ENCODE measurements at regions not wholly inside any gene's neighbourhood (a gene's known extent, or its start where the extent isn't known, plus 50 kb on each side); places are given as distances from the start of the nearest gene placed in this dataset.

GRCh38 chr7:94336009-94336408, 58.7 kb upstream of the COL1A2 start:
- no peak overlapping the region for H3K4me3 ChIP-seq
- no peak overlapping the region for H3K4me2 ChIP-seq
- H3K27me3 ChIP-seq, result no peaks in the 10 kb centered on the region
- no peak overlapping the region for H3K27ac ChIP-seq
- H3K9ac ChIP-seq, result no peak overlapping the region
- H3K36me3 ChIP-seq, result no peaks in the 10 kb centered on the region
- TF ChIP-seq Cebpa-rat (IDR thresholded peaks at IDR 0.05), result no peak
- no peaks in the 10 kb centered on the region for H3K9me3 ChIP-seq
- no peaks in the 10 kb centered on the region for H4K20me1 ChIP-seq
- H3K4me1 ChIP-seq, result peaks cover 12% of the 10 kb centered on the region; the same call in 1 of the 2 replicates

DNA sequence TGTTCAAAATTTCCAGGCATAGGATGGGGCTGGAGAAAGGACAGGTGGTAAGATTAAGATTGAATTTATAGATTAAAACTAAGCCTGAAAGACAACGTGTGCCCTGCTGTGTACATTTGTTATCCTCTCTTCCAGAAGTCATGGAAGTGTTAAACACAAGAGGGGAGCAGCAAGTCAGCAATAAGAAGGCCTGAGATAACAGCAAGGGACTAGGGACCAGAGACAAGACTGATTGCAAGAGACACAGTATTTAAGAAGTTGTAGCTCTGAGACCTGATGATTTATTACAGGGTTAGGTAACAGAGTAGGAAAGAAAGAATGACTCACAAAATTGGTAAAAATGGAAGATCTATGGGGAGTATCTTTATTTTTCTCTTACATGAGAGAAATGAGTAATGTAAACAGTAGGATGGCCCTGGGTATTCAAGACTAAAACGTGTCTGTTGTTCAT, 55.7 kb upstream of the COL1A2 start:
- no peaks in the 10 kb centered on the region for H3K27me3 ChIP-seq
- no peaks in the 10 kb centered on the region for H3K36me3 ChIP-seq
- no peaks in the 10 kb centered on the region for H3K9me3 ChIP-seq
- TF ChIP-seq Cebpa-rat (IDR thresholded peaks at IDR 0.05), result no peak
- H3K9ac ChIP-seq, result no peak overlapping the region
- peaks cover 12% of the 10 kb centered on the region; the same call in 1 of the 2 replicates for H3K4me1 ChIP-seq
- no peaks in the 10 kb centered on the region for H4K20me1 ChIP-seq
- H3K4me2 ChIP-seq, result no peak overlapping the region
- H3K27ac ChIP-seq, result no peak overlapping the region
- no peak overlapping the region for H3K4me3 ChIP-seq

DNA sequence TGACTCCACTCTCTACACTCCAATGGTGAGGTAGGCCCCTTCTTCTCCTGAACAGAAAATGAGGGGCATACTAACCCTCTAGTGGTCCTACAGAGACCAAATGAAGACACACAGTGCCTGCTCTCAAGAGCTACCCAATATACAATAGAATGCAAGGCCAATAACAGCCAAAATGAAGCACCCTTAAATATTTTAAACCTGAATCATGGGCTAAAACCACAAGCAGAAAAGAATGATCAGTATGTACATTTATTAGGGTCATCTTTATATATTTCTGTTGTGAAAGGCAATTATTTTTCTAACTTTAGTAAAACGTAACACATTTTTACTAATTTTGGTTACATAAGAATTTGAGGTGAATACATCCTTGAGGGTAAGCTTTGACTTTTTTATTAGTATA, 49.9 kb upstream of the COL1A2 start:
- no peak for TF ChIP-seq Cebpa-rat (IDR thresholded peaks at IDR 0.05)
- H4K20me1 ChIP-seq, result no peaks in the 10 kb centered on the region
- H3K4me3 ChIP-seq, result no peak overlapping the region
- no peaks in the 10 kb centered on the region for H3K9me3 ChIP-seq
- no peak overlapping the region for H3K9ac ChIP-seq
- H3K4me2 ChIP-seq, result no peak overlapping the region
- H3K27ac ChIP-seq, result no peak overlapping the region
- H3K36me3 ChIP-seq, result no peaks in the 10 kb centered on the region
- H3K4me1 ChIP-seq, result peaks cover 3% of the 10 kb centered on the region; the same call in 1 of the 2 replicates
- no peaks in the 10 kb centered on the region for H3K27me3 ChIP-seq

All from BLaER1 (cell line).